ENCODE measurements at regions not wholly inside any gene's neighbourhood (a gene's known extent, or its start where the extent isn't known, plus 50 kb on each side); places are given as distances from the start of the nearest gene placed in this dataset.

- TF ChIP-seq CTCF (IDR thresholded peaks at IDR 0.05; ENCODE audit: control extremely low read depth in 1 of 3, insufficient read depth in 1 of 3, low read depth in 1 of 3, low read length in 3 of 3) (no peak), CBX5 (IDR thresholded peaks at IDR 0.05; ENCODE audit: low read depth, low read length) (no peak), FOSL1 (IDR thresholded peaks at IDR 0.05; ENCODE audit: insufficient read depth, low read depth, low read length) (no peak), SRF (IDR thresholded peaks at IDR 0.05; ENCODE audit: low read depth, low read length) (no peak), SUZ12 (IDR thresholded peaks at IDR 0.05; ENCODE audit: low read length) (no peak), KDM5A (IDR thresholded peaks at IDR 0.05; ENCODE audit: low read length) (no peak)
Measured at GRCh38 chr5:174625591-174626350, 98.6 kb upstream of the MSX2 start.
